Stimulated activated CD8-positive, alpha-beta memory T cell treated with anti-CD3 and anti-CD28 coated beads, Interleukin-12 subunit alpha, Interleukin-12 subunit beta, amount 100 ng/mL, for 4 hours (primary cell): ENCODE measurements at regions not wholly inside any gene's neighbourhood (a gene's known extent, or its start where the extent isn't known, plus 50 kb on each side); places are given as distances from the start of the nearest gene placed in this dataset.

Experiments used
- DNase-seq: peaks from one replicate; pipeline ENCODE4 v3.0.0-alpha.2; 2020; ENCODE audit warnings: low read depth

GRCh38 chr9:78563269-78563668 is 266.3 kb downstream of the PSAT1 start:
- no peak for DNase-seq

- no peak for DNase-seq
Observed at GRCh38 chr9:78565481-78565880, 268.6 kb downstream of the PSAT1 start.

- no peak for DNase-seq
Observed at GRCh38 chr9:78566521-78566920, 269.6 kb downstream of the PSAT1 start.

GRCh38 chr9:78566948-78567675 is 270.2 kb downstream of the PSAT1 start:
- DNase-seq, result no peak

GRCh38 chr9:78567693-78568092 is 270.8 kb downstream of the PSAT1 start:
- DNase-seq, result no peak

GRCh38 chr9:78568774-78569173 is 271.8 kb downstream of the PSAT1 start:
- no peak for DNase-seq

GRCh38 chr9:78572266-78572665 is 275.3 kb downstream of the PSAT1 start:
- no peak for DNase-seq

GRCh38 chr9:78573205-78573604 is 276.3 kb downstream of the PSAT1 start:
- DNase-seq, result no peak

- DNase-seq, result no peak
Observed at GRCh38 chr9:78573669-78574068, 276.7 kb downstream of the PSAT1 start.

GRCh38 chr9:78574354-78575045 is 277.6 kb downstream of the PSAT1 start:
- DNase-seq, result no peak

GRCh38 chr9:78575081-78575480 is 278.2 kb downstream of the PSAT1 start:
- no peak for DNase-seq

- DNase-seq, result no peak
Observed at GRCh38 chr9:78575771-78576170, 278.8 kb downstream of the PSAT1 start.

- no peak for DNase-seq
Observed at GRCh38 chr9:78577156-78577906, 280.4 kb downstream of the PSAT1 start.

GRCh38 chr9:78578072-78578471 is 281.1 kb downstream of the PSAT1 start:
- DNase-seq, result no peak

- no peak for DNase-seq
Observed at GRCh38 chr9:78582821-78583220, 285.9 kb downstream of the PSAT1 start.

- no peak for DNase-seq
Observed at GRCh38 chr9:78584589-78584988, 287.7 kb downstream of the PSAT1 start.

GRCh38 chr9:78585909-78586308 is 289.0 kb downstream of the PSAT1 start:
- no peak for DNase-seq

GRCh38 chr9:78590068-78590467 is 293.1 kb downstream of the PSAT1 start:
- DNase-seq, result no peak

GRCh38 chr9:78592811-78593210 is 295.9 kb downstream of the PSAT1 start:
- DNase-seq, result no peak

- no peak for DNase-seq
Observed at GRCh38 chr9:78595200-78595945, 298.4 kb downstream of the PSAT1 start.

GRCh38 chr9:78596346-78596745 is 299.4 kb downstream of the PSAT1 start:
- no peak for DNase-seq

GRCh38 chr9:78598120-78598519 is 301.2 kb downstream of the PSAT1 start:
- no peak for DNase-seq
